ENCODE measurements at regions not wholly inside any gene's neighbourhood (a gene's known extent, or its start where the extent isn't known, plus 50 kb on each side); places are given as distances from the start of the nearest gene placed in this dataset.

- Histone ChIP-seq H3K4me3 (no peak overlapping the region), H2AFZ (no peak overlapping the region), H3K4me2 (no peak overlapping the region), H4K20me1 (ENCODE audit: insufficient read depth) (no peaks in the 10 kb centered on the region), H3K27ac (no peak overlapping the region), H3K79me2 (ENCODE audit: low read depth) (no peaks in the 10 kb centered on the region), H3K4me1 (replicated peaks; ENCODE audit: insufficient read depth) (no peaks in the 10 kb centered on the region), H3K36me3 (ENCODE audit: low read depth) (no peaks in the 10 kb centered on the region), H3K9me3 (ENCODE audit: insufficient read depth, low read depth) (peaks cover 4% of the 10 kb centered on the region; the same call in 1 of the 2 replicates), H3F3A (ENCODE audit: insufficient read depth, low read depth) (no peaks in the 10 kb centered on the region), H3K9me2 (ENCODE audit: insufficient read depth) (no peaks in the 10 kb centered on the region), H3K27me3 (ENCODE audit: insufficient read depth, low read depth) (no peaks in the 10 kb centered on the region)
- no peak for TF ChIP-seq EZH2 (IDR thresholded peaks at IDR 0.05; ENCODE audit: low read depth)
- TF ChIP-seq CTCF (conservative IDR thresholded peaks at IDR 0.05) = no peak
- CTCF ChIA-PET = interaction anchor here (1.0 kb wide), 1 partner anchor 103 kb away, joined by 3 read pairs; no protein-coding TSS in a partner anchor
- no peak for DNase-seq
- intact Hi-C loops (cut with micrococcal nuclease; ENCODE audit: unreplicated experiment) = no loop called here
- BruUV-seq (replicated peaks) = no TSS peak
- POLR2A ChIA-PET (ENCODE audit: unreplicated experiment) = no interaction called here
Measured at GRCh38 chr1:172957491-172957890, 93.2 kb downstream of the TNFSF18 start.

GRCh38 chr1:172959571-172959970 lies 91.2 kb downstream of the TNFSF18 start:
- no peaks in the 10 kb centered on the region for H3K79me2 ChIP-seq (ENCODE audit: low read depth)
- no peak for DNase-seq
- no peaks in the 10 kb centered on the region for H3K9me2 ChIP-seq (ENCODE audit: insufficient read depth)
- no peaks in the 10 kb centered on the region for H4K20me1 ChIP-seq (ENCODE audit: insufficient read depth)
- BruUV-seq (replicated peaks) = no TSS peak
- H3F3A ChIP-seq (ENCODE audit: insufficient read depth, low read depth) = no peaks in the 10 kb centered on the region
- no peaks in the 10 kb centered on the region for H3K36me3 ChIP-seq (ENCODE audit: low read depth)
- no peak for TF ChIP-seq CTCF (conservative IDR thresholded peaks at IDR 0.05)
- no peak for TF ChIP-seq EZH2 (IDR thresholded peaks at IDR 0.05; ENCODE audit: low read depth)
- intact Hi-C loops (cut with micrococcal nuclease; ENCODE audit: unreplicated experiment) = no loop called here
- no peaks in the 10 kb centered on the region for H3K27me3 ChIP-seq (ENCODE audit: insufficient read depth, low read depth)
- peaks cover 4% of the 10 kb centered on the region; the same call in 1 of the 2 replicates for H3K9me3 ChIP-seq (ENCODE audit: insufficient read depth, low read depth)
- no peak overlapping the region for H3K27ac ChIP-seq
- no peaks in the 10 kb centered on the region for H3K4me1 ChIP-seq (replicated peaks; ENCODE audit: insufficient read depth)
- H3K4me3 ChIP-seq = no peak overlapping the region
- no peak overlapping the region for H3K4me2 ChIP-seq
- H2AFZ ChIP-seq = no peak overlapping the region
- ChIA-PET CTCF (no interaction called here), POLR2A (ENCODE audit: unreplicated experiment) (no interaction called here)

GRCh38 chr1:172960019-172960418 lies 90.7 kb downstream of the TNFSF18 start:
- Histone ChIP-seq H3K4me2 (no peak overlapping the region), H3K79me2 (ENCODE audit: low read depth) (no peaks in the 10 kb centered on the region), H3K9me2 (ENCODE audit: insufficient read depth) (no peaks in the 10 kb centered on the region), H3K4me1 (replicated peaks; ENCODE audit: insufficient read depth) (no peaks in the 10 kb centered on the region), H2AFZ (no peak overlapping the region), H3K4me3 (no peak overlapping the region), H3K36me3 (ENCODE audit: low read depth) (no peaks in the 10 kb centered on the region), H4K20me1 (ENCODE audit: insufficient read depth) (no peaks in the 10 kb centered on the region), H3K27ac (no peak overlapping the region), H3K27me3 (ENCODE audit: insufficient read depth, low read depth) (no peaks in the 10 kb centered on the region), H3K9me3 (ENCODE audit: insufficient read depth, low read depth) (peaks cover 4% of the 10 kb centered on the region; the same call in 1 of the 2 replicates), H3F3A (ENCODE audit: insufficient read depth, low read depth) (no peaks in the 10 kb centered on the region)
- ChIA-PET CTCF (no interaction called here), POLR2A (ENCODE audit: unreplicated experiment) (no interaction called here)
- TF ChIP-seq EZH2 (IDR thresholded peaks at IDR 0.05; ENCODE audit: low read depth) = no peak
- no peak for TF ChIP-seq CTCF (conservative IDR thresholded peaks at IDR 0.05)
- no TSS peak for BruUV-seq (replicated peaks)
- no peak for DNase-seq
- intact Hi-C loops (cut with micrococcal nuclease; ENCODE audit: unreplicated experiment) = no loop called here
